ENCODE measurements at regions not wholly inside any gene's neighbourhood (a gene's known extent, or its start where the extent isn't known, plus 50 kb on each side); places are given as distances from the start of the nearest gene placed in this dataset.

DNA sequence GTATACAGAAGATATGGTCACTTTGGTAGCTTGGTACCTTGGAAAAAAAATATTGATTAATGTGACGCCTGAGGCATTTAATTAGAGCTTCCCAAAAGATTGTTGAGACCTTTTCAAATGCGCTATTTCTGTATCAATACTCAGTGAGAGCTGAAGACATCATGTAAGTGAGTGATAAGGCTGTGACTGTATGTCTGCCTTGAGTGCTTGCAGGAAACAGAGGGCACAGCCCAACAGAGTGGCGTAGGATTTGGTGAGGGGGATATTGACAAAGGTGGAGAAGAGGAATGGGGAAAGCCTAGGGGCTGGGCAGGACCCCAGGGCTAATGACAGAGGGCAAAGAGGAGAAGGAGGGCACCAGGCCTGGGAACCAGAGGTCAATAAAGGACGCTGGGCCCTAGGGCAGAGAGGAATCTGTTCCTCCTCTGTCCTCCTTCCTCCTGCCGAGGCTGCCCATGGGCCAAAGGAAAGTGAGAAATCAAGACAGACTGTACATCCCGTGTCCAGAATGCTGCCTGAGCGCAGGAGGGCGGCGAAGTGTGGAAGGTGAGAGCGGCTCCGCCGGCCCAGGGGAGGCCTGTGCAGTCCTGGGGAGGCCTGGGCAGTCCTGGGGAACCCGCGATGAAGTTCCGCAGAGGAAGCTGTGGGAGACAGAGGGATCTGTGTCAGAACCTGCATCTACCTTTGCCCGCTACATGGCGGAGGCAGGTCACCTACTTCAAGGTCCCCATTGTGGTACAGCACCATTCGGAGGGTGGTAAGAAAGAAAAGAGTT lies 228.6 kb upstream of the PIEZO2 start:
- H4K20me1 ChIP-seq (ENCODE audit: low read depth, low read length), result no peaks in the 10 kb centered on the region
- no peaks in the 10 kb centered on the region for H3F3A ChIP-seq (ENCODE audit: insufficient read depth)
- no peaks in the 10 kb centered on the region for H3K9me2 ChIP-seq (replicated peaks; ENCODE audit: insufficient read depth, low read length)
- no peaks in the 10 kb centered on the region for H3K27me3 ChIP-seq (ENCODE audit: low read length)
- no peaks in the 10 kb centered on the region for H3K9me3 ChIP-seq (ENCODE audit: insufficient read depth, low read length)
- H3K79me2 ChIP-seq (ENCODE audit: insufficient read depth, low read length), result no peaks in the 10 kb centered on the region
- no peak overlapping the region for H3K9ac ChIP-seq (ENCODE audit: low read length)
- H3K36me3 ChIP-seq (ENCODE audit: low read length), result no peaks in the 10 kb centered on the region
- no peak overlapping the region for H3K4me3 ChIP-seq (ENCODE audit: insufficient read depth, low read length, poor library complexity, severe bottlenecking)
- H2AFZ ChIP-seq (ENCODE audit: low read depth, low read length, severe bottlenecking), result no peak overlapping the region
- H3K27ac ChIP-seq (ENCODE audit: low read depth, low read length), result no peak overlapping the region
- TF ChIP-seq CTCF (IDR thresholded peaks at IDR 0.05; ENCODE audit: insufficient read depth, low read length, poor library complexity, severe bottlenecking), result no peak
- no peak for TF ChIP-seq EZH2phosphoT487 (conservative IDR thresholded peaks at IDR 0.05; ENCODE audit: low read length)
- no peak overlapping the region for H3K4me2 ChIP-seq (ENCODE audit: low read depth, low read length, poor library complexity, severe bottlenecking)

- H3F3A ChIP-seq (ENCODE audit: insufficient read depth), result no peaks in the 10 kb centered on the region
- H3K36me3 ChIP-seq (ENCODE audit: low read length), result no peaks in the 10 kb centered on the region
- no peaks in the 10 kb centered on the region for H4K20me1 ChIP-seq (ENCODE audit: low read depth, low read length)
- H3K27ac ChIP-seq (ENCODE audit: low read depth, low read length), result no peak overlapping the region
- no peaks in the 10 kb centered on the region for H3K9me3 ChIP-seq (ENCODE audit: insufficient read depth, low read length)
- no peaks in the 10 kb centered on the region for H3K9me2 ChIP-seq (replicated peaks; ENCODE audit: insufficient read depth, low read length)
- TF ChIP-seq EZH2phosphoT487 (conservative IDR thresholded peaks at IDR 0.05; ENCODE audit: low read length) (no peak), CTCF (IDR thresholded peaks at IDR 0.05; ENCODE audit: insufficient read depth, low read length, poor library complexity, severe bottlenecking) (no peak)
- no peak overlapping the region for H3K9ac ChIP-seq (ENCODE audit: low read length)
- H3K4me2 ChIP-seq (ENCODE audit: low read depth, low read length, poor library complexity, severe bottlenecking), result no peak overlapping the region
- no peak overlapping the region for H2AFZ ChIP-seq (ENCODE audit: low read depth, low read length, severe bottlenecking)
- no peak overlapping the region for H3K4me3 ChIP-seq (ENCODE audit: insufficient read depth, low read length, poor library complexity, severe bottlenecking)
- no peaks in the 10 kb centered on the region for H3K79me2 ChIP-seq (ENCODE audit: insufficient read depth, low read length)
- H3K27me3 ChIP-seq (ENCODE audit: low read length), result no peaks in the 10 kb centered on the region
These were observed 222.8 kb upstream of the PIEZO2 start for GRCh38 chr18:11372163-11372562.

DNA sequence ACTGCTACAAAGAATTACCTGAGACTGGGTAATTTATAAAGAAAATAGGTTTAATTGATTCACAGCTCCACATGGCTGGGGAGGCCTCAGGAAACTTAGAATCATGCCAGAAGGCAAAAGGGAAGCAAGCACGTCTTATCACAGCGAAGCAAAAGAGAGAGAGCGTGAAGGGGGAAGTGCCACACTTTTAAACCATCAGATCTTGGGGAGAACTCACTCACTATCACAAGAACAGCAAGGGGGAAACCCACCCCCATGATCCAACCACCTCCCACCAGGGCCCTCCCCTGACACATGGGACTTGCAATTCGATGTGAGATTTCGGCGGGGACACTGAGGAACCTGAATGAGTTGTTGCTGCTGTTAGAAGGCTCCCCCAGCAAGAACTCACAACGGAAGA lies 220.2 kb upstream of the PIEZO2 start:
- H3K79me2 ChIP-seq (ENCODE audit: insufficient read depth, low read length), result no peaks in the 10 kb centered on the region
- H3F3A ChIP-seq (ENCODE audit: insufficient read depth), result no peaks in the 10 kb centered on the region
- no peaks in the 10 kb centered on the region for H3K36me3 ChIP-seq (ENCODE audit: low read length)

More for the DNA sequence above, 220.2 kb upstream of the PIEZO2 start:
- TF ChIP-seq CTCF (IDR thresholded peaks at IDR 0.05; ENCODE audit: insufficient read depth, low read length, poor library complexity, severe bottlenecking) (no peak), EZH2phosphoT487 (conservative IDR thresholded peaks at IDR 0.05; ENCODE audit: low read length) (no peak)
- Histone ChIP-seq H3K9me3 (ENCODE audit: insufficient read depth, low read length) (no peaks in the 10 kb centered on the region), H3K9me2 (replicated peaks; ENCODE audit: insufficient read depth, low read length) (no peaks in the 10 kb centered on the region), H3K27me3 (ENCODE audit: low read length) (no peaks in the 10 kb centered on the region), H3K4me3 (ENCODE audit: insufficient read depth, low read length, poor library complexity, severe bottlenecking) (no peak overlapping the region), H3K4me2 (ENCODE audit: low read depth, low read length, poor library complexity, severe bottlenecking) (no peak overlapping the region), H3K9ac (ENCODE audit: low read length) (no peak overlapping the region), H4K20me1 (ENCODE audit: low read depth, low read length) (no peaks in the 10 kb centered on the region), H3K27ac (ENCODE audit: low read depth, low read length) (no peak overlapping the region), H2AFZ (ENCODE audit: low read depth, low read length, severe bottlenecking) (no peak overlapping the region)

All from SU-DHL-6 (cell line).